GM20000 (cell line): ENCODE measurements at regions not wholly inside any gene's neighbourhood (a gene's known extent, or its start where the extent isn't known, plus 50 kb on each side); places are given as distances from the start of the nearest gene placed in this dataset.

Experiments used
- DNase-seq: peaks from one replicate; pipeline ENCODE4 v3.0.0; 2012; ENCODE audit warnings: low spot score
- CTCF ChIP-seq: IDR thresholded peaks from 2 replicates; pipeline ENCODE4 v1.5.1; 2012; ENCODE audit warnings: mild to moderate bottlenecking, control low read depth; ENCODE audit errors: extremely low read depth, missing control alignments

- no peak for DNase-seq
- TF ChIP-seq CTCF = no peak
These were observed 660.1 kb upstream of the SLITRK1 start for GRCh38 chr13:84542348-84542747.

GRCh38 chr13:84536906-84537305 lies 654.6 kb upstream of the SLITRK1 start:
- no peak for DNase-seq
- TF ChIP-seq CTCF = no peak

GRCh38 chr13:84528408-84529070 lies 646.3 kb upstream of the SLITRK1 start:
- DNase-seq = no peak

GRCh38 chr13:84525865-84526264 lies 643.6 kb upstream of the SLITRK1 start:
- TF ChIP-seq CTCF = no peak
- no peak for DNase-seq

More at GRCh38 chr13:84528408-84529070, 646.3 kb upstream of the SLITRK1 start:
- TF ChIP-seq CTCF = no peak

- DNase-seq = no peak
These were observed 642.3 kb upstream of the SLITRK1 start for GRCh38 chr13:84524586-84524985.

GRCh38 chr13:84500016-84500415 lies 617.7 kb upstream of the SLITRK1 start:
- no peak for TF ChIP-seq CTCF
- DNase-seq = no peak

More at GRCh38 chr13:84524586-84524985, 642.3 kb upstream of the SLITRK1 start:
- TF ChIP-seq CTCF = no peak

GRCh38 chr13:84497613-84498012 lies 615.3 kb upstream of the SLITRK1 start:
- no peak for DNase-seq
- TF ChIP-seq CTCF = no peak
